NCI-H345 treated with DMSO at 0.1 percent for 48 hours (cell line): ENCODE measurements at regions not wholly inside any gene's neighbourhood (a gene's known extent, or its start where the extent isn't known, plus 50 kb on each side); places are given as distances from the start of the nearest gene placed in this dataset.

Experiments used
- DNase-seq: peaks from one replicate; lab custom pipeline; 2025; ENCODE audit not compliant: unreplicated experiment; lab: John Stamatoyannopoulos, UW

DNA sequence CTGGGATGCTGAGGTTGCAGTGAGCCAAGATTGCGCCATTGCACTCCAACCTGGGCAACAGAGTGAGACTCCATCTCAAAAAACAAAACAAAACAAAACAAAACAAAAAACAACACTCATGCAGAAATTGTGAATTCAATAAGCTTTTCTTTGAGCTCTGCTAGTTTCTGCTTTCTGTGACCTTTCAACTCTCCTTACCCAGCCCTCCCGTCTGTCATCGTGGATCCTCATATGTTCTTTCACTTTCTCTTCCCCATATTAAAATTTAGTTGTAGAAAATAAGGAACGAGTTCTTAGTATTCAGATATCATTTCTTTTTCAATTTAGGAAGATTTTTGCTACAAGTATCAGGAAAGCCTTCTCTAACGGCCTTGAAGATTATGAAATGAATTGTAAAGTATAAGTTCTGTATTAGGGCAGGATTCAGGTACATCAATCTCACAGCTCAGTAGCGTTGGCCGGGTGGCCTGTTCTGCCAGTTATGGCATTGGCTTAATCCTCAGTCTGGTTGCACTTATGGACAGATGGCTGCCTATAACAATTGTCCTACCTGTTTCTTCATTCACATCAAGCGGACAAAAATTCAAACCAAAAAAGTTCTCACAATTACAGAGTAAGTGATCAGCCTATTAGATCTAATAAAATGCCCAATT, 1167.0 kb downstream of the SORCS3 start:
- DNase-seq = no peak

DNA sequence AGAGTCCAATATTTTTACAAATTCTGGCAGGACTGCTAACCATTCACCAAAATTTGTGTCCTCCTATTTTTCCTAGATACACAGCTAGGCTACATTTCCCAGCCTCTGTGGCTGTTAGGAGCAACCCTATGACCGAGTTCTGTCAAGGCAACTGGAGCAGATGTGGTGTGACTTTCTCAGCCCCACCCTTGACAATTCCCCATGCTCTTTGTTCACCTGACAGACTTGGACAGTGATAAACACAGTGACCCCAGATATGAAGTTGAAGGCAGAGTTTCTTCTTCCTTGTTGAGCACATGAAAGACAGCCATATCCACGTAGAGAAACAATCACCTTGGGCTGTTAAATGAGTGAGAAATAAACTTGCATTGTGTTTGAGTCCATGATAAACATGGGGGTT, 1162.1 kb downstream of the SORCS3 start:
- DNase-seq = no peak

GRCh38 chr10:105800641-105801040, 1159.6 kb downstream of the SORCS3 start:
- DNase-seq = no peak

DNA sequence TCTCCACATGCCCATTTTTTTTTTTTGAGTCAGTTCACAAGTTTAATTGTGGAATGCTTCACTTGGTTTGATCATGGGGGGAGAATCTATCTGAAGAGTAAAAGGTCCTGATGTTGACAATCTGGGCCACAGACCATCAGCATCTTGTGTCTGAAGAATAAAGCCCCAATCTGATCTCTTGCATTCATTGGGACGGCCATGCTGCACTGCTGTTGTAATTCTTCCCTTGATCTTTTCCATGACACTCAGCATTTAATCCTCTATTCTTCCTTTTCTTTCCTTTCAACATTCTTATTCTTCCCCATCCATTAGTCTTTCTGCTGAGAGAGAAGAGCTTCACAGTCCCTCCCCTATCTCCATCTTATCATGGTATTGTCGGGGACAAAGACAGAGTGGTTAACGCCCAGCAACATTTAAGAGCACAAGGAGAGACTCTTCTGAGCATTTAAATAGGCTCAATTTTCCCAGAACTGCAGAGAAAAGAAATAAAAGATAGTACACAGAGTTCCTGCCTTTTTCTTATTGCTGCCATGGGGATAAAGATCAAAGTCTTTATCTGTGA, 1157.3 kb downstream of the SORCS3 start:
- no peak for DNase-seq

DNA sequence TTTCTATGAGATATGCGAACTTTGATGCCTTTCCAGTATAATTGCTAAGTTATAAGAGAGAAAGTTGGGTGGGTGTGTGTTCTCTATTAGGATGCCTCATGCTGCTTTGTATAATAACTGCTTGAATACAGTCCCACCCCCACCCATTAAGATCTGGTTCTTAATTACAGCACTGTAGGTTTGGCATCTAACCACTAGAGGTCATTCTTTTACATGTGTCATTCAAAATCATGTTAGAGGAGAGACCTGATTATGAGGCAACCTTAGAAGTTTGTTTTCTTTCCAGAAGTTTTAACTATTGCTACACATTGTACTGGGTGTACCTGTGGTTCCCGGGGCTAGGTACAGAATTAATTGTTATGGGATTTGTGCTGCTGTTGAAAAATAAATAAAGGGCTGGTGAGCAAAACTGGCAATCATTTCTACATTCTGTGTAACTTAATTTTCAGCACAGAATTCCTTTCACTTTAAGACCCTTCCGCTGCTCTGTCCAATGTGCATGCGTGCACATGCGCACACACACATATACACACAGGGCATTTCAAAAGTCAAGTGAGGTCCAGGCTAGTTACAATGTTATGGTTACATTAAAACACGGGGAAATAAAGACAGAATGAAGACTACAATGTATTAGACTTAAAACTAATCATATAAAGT, 1156.3 kb downstream of the SORCS3 start:
- no peak for DNase-seq

DNA sequence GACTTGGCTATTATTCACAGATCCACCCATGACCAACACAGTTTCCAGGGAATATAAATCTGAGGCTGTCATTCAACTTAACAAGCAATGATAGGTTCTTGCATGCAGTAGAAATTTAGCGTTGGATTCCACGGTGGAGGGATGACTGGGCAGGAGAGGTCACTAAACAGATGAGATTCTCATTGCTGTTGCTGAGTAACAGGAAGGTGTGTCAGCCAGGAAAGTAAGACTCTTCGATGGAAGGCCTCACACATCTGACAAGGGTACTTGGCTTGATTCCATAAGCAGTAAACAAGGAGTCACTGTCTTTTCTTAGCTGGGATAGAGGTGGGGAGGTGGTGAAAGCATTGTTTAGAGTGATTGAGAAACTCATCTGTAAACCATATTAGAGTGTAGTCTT, 1152.0 kb downstream of the SORCS3 start:
- DNase-seq = no peak

DNA sequence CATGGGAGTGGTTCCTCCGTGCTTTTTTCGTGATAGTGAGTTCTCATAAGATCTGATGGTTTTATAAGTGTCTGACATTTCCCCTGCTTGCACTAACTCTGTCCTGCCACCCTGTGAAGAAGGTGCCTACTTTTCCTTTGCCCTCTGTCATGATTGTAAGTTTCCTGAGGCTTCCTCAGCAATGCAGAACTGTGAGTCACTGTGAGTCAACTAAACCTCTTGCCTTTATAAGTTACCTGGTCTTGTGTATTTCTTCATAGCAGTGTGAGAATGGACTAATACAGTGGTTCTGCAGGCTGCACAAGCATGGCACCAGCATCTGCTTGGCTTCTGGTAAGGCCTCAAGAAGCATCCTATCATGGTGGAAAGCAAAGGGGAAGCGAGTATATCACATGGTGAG, 1144.6 kb downstream of the SORCS3 start:
- DNase-seq = no peak

DNA sequence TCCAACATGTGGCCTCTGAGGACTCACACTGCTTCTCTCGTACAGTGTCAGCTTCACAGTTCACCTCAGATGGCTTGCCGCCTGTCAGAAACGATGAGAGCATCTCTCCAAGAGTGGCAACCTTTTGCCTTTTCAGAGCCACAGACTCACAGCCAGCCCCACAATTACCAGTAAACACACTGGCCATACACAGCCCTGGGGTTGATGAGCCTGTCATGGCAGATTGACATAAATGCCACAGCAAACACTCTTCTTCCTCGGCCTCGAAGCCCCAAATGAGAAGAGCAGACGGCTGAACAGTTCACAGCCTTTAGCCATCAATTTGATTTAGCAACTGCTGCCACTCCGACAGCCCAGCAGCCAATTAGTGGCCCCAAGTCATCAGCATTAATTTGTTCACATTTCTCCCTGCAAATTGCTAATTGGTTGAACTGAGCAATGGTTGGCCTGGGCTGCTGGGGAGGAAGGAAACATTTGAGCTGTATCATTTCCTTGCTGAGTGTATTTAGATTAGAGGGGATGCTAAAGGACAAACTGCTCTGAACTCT, 1142.9 kb downstream of the SORCS3 start:
- no peak for DNase-seq

- no peak for DNase-seq
These were observed 1133.8 kb downstream of the SORCS3 start for GRCh38 chr10:105774881-105775280.

DNA sequence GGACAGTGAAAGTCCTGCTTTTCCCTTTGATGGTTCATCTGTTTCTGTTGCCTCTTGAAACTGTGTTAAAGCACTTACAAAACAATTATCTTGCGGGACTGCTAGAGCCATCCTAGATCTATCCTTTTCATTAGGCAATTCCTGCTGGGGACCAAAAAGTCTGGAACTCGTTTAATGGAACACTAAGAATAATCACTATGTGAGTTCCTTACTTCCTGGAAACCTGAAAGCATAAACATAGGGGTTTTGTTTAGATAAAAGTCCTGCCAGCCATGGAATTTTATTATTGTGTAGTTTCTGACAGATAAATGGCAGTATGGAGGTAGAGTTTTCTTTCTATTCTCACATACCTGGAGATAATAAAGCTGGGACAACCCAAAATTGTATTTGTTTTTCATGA, 1133.3 kb downstream of the SORCS3 start:
- DNase-seq = no peak

DNA sequence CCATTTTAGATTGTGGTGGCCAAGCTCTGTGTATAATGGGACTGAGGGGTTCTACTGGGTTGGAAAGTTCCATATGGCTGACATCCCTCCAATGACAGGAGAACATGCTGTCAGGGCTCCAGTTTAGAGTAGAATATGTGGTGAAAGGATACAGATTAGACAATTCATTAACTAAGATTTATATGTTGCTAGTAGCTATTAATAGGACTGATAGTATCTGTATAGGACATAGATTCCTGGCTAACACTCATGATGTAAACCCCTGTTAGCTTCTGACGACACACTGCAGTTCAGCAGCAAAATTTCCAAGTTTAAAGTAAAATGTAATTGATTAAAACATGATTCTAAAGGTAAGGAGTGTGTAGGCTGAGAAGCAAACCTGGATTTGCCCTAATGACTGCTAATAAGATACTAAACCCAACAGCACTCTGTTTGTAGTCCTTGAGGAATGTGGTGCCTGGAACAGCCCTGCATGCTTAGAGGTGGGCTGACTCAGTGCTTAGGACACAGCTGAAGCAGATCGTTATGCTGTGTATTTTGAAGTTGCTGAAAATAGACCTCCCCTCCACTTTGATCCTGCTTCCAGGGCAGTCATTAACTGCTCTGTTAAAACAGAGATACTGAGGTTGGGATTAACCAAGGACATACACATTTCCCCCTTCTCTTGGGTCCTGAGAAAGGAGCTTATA, 1129.6 kb downstream of the SORCS3 start:
- DNase-seq = no peak

DNA sequence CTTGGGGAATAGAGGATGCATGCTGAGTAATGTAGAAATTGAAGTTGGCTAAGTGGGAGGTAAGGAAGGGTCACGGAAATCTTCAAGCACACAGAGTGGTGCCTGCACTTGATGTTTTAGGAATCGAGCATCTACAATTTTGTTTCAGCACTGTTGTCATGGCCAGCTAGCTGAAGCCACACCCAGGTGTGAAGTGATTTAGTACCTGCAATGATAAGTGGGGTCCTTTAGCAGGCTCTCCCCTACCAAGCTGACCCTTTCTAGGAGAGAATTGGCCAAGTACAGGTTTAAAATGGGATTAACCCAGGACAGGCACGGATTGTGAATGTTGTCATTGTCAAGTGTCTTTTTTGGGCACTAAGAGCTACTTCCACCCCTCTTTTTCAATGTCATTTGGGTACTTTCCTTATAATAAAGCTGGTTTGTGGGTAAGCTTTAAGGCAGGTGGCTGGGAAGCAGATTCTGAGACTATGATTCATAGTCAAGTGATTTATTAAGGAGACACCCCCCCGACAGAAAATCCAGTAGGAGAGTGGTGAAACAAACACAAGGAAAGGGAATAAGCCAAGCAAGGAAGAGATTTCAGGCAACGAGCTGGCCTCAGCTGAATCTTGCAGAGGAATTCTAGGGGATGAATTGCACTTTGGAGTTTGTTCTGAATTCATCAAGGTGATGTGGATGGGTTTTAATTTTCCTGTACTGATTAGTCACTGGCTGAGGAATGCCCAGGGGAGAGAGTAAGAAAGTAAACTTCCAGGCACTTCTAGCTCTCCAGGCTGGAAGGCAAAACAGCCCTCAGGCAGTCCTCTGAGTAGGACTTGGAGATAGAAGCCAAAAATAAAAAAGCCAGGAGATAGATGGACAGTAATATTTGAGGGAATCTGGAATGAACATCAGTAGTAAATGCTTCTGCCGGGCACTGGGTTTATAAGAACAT, 1128.4 kb downstream of the SORCS3 start:
- no peak for DNase-seq

DNA sequence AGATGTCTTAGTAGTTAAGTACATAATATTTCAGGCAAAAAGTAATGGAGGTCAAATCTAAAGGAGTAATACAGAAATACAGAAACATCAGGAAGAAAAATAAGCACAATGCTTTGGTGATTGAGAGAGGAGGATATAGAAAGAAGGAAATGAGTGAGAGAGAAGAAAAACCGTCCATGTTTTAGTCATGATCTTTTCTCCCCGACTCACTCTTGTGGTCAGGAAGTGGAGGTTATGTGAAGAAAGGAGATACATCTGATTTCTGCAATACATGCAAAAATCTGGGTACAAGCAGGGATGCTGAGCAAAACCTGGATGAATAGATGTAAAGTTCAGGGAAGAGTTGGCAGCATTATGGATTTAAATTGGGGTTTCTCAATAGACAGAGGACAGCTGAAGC, 1122.5 kb downstream of the SORCS3 start:
- DNase-seq = no peak

DNA sequence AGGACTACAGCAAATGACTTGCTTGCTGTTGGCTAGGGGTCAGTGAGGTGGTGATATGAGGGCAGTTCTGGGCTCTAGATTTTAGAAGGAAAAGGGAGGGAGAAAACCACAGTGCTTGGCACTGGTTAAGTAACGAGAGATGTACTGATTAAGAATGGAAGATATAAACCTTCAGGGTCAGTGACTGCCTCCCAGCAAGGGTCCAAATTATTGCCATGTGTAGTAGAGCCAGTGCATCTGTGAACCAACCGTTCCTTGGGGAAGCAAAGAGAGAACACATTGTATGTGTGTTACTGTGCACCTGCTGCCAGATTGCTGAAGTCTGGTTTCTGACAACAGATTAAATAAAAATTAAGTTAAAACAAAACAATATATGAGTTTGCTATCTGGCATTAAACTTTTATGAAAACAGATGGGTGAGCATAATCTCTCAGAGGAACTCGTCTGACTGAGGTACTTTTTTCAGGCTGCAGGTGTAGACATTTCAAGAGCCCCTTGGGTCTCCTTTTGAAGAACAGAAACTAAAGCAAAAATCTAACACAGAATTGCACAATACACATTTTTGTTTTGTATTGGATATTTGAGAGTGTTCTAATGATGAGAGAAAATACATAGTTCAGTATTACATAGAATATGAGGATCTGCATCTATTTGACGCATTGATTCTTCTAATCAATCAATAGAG, 1120.6 kb downstream of the SORCS3 start:
- DNase-seq = no peak

GRCh38 chr10:105759669-105760068, 1118.6 kb downstream of the SORCS3 start:
- DNase-seq = no peak

GRCh38 chr10:105758209-105758998, 1117.3 kb downstream of the SORCS3 start:
- DNase-seq = no peak

DNA sequence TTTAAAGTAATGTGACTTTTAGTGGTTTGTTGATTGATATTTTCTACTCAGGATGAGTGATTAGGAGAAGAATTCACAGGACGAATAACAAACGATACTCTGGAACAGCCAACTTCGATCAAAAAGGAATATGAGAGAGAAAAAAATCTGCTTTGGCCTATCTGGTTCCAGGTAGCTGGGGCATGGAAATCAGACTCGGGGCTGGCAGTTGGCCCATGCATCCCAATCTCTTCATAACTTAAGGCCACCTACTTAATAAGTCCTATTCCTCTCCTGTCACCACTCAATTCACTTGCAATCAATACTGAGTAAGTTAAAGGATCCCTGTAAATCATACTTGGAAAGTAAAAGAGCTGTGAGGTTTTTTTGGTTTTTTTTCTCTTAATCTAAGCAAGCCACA, 1116.2 kb downstream of the SORCS3 start:
- DNase-seq = no peak

DNA sequence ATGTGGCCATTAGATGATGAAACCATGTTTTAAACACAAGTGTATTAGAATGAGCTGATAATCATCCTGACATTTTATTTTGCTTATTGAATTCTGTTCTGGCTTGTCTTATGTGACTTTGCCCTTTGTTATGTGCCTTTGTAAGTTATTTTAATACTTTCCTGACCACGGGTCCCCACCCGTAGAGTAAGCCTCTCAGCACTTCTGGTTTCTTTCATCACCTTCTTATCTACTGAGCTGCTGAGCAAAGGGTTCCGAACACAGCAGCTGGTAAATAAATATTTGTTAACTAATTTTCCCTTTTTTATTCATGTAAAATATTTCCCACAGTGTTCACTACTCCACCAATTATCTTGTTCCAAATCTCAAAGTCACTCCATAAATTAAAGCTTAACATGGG, 1115.3 kb downstream of the SORCS3 start:
- no peak for DNase-seq

DNA sequence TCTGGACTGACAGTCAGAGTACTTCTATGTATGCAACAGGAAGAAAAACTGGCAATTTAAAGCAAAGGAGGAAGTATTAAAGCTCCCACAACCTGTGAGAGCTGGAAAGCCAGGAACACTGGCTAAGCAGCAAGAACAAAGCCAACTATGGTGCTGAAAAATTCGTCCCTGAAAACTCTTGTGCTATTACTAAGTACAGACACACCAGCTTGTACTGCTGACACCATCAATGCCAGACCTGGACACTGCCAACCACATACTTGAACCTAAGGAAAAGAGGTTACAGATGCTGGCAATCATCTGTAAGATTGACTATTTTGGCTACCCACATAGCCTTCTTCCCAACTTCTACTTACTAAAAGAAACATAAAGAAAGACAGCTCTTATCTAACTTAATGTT, 1110.6 kb downstream of the SORCS3 start:
- no peak for DNase-seq
